ENCODE measurements at regions not wholly inside any gene's neighbourhood (a gene's known extent, or its start where the extent isn't known, plus 50 kb on each side); places are given as distances from the start of the nearest gene placed in this dataset.

- TF ChIP-seq EP300 (IDR thresholded peaks at IDR 0.05; ENCODE audit: low read length) (no peak), ESRRA (IDR thresholded peaks at IDR 0.05; ENCODE audit: borderline replicate concordance, low read depth) (no peak), POLR2A (conservative IDR thresholded peaks at IDR 0.05) (no peak), SIN3A (IDR thresholded peaks at IDR 0.05; ENCODE audit: borderline replicate concordance in 2 of 2, control insufficient read depth in 1 of 2, low read depth in 2 of 2, low read length in 2 of 2) (no peak), RBM25 (IDR thresholded peaks at IDR 0.05; ENCODE audit: low read depth, low read length, severe bottlenecking) (no peak), CTCF (IDR thresholded peaks at IDR 0.05 in 2 of 3, conservative IDR thresholded peaks at IDR 0.05 in 1 of 3; ENCODE audit: insufficient read depth in 2 of 3, low read depth in 1 of 3, low read length in 3 of 3) (no peak), PATZ1 (CRISPR knock-in tag; IDR thresholded peaks at IDR 0.05; ENCODE audit: borderline replicate concordance) (no peak), NRF1 (conservative IDR thresholded peaks at IDR 0.05 in 1 of 2, IDR thresholded peaks at IDR 0.05 in 1 of 2) (no peak), ZNF695 (CRISPR knock-in tag; IDR thresholded peaks at IDR 0.05) (no peak)
Observed at GRCh38 chr5:121746763-121747162, 104.9 kb upstream of the FTMT start.

Measured in K562 (cell line).